ENCODE measurements at regions not wholly inside any gene's neighbourhood (a gene's known extent, or its start where the extent isn't known, plus 50 kb on each side); places are given as distances from the start of the nearest gene placed in this dataset.

- Histone ChIP-seq H3K4me1 (no peaks in the 10 kb centered on the region), H3K36me3 (ENCODE audit: control insufficient read depth, insufficient read depth, low read length) (no peaks in the 10 kb centered on the region), H3K4me3 (ENCODE audit: low read depth, low read length) (no peak overlapping the region), H3K27me3 (replicated peaks; ENCODE audit: control insufficient read depth, insufficient read depth, low read length) (no peaks in the 10 kb centered on the region), H3K9me3 (no peaks in the 10 kb centered on the region)
- Mint-ChIP-seq H3K27me3 (ENCODE audit: insufficient read depth, unreplicated experiment) (no peaks in the 10 kb centered on the region), H3K4me1 (ENCODE audit: low read depth, unreplicated experiment) (no peaks in the 10 kb centered on the region), H3K27ac (ENCODE audit: unreplicated experiment) (no peak overlapping the region), H3K4me3 (ENCODE audit: unreplicated experiment) (no peak overlapping the region), H3K9me3 (ENCODE audit: unreplicated experiment) (no peaks in the 10 kb centered on the region), H3K36me3 (ENCODE audit: insufficient read depth, unreplicated experiment) (no peaks in the 10 kb centered on the region)
- intact Hi-C loops (cut with micrococcal nuclease; ENCODE audit: unreplicated experiment): no loop called here
- TF ChIP-seq CTCF (IDR thresholded peaks at IDR 0.05; ENCODE audit: insufficient read depth in 1 of 2, low read depth in 1 of 2, low read length in 1 of 2, severe bottlenecking in 1 of 2, unreplicated experiment in 1 of 2): no peak
- CTCF ChIA-PET: no interaction called here
- POLR2A ChIA-PET: no interaction called here
- BruUV-seq (replicated peaks): no TSS peak
- no peak for DNase-seq
Observed at GRCh38 chr11:30683176-30683575, 97.0 kb upstream of the MPPED2 start.

GRCh38 chr11:30666817-30667216 is 80.7 kb upstream of the MPPED2 start:
- POLR2A ChIA-PET: no interaction called here
- no peak overlapping the region for H3K27ac Mint-ChIP-seq (ENCODE audit: unreplicated experiment)

GRCh38 chr11:30665067-30665466 is 78.9 kb upstream of the MPPED2 start:
- Histone ChIP-seq H3K9me3 (no peaks in the 10 kb centered on the region), H3K4me1 (no peaks in the 10 kb centered on the region), H3K27me3 (replicated peaks; ENCODE audit: control insufficient read depth, insufficient read depth, low read length) (no peaks in the 10 kb centered on the region), H3K36me3 (ENCODE audit: control insufficient read depth, insufficient read depth, low read length) (no peaks in the 10 kb centered on the region), H3K4me3 (ENCODE audit: low read depth, low read length) (no peak overlapping the region)
- peaks cover 11% of the 10 kb centered on the region for H3K27me3 Mint-ChIP-seq (ENCODE audit: insufficient read depth, unreplicated experiment)
- ChIA-PET CTCF (no interaction called here), POLR2A (no interaction called here)
- peaks cover 13% of the 10 kb centered on the region for H3K9me3 Mint-ChIP-seq (ENCODE audit: unreplicated experiment)
- DNase-seq: no peak
- no peaks in the 10 kb centered on the region for H3K4me1 Mint-ChIP-seq (ENCODE audit: low read depth, unreplicated experiment)
- H3K4me3 Mint-ChIP-seq (ENCODE audit: unreplicated experiment): no peak overlapping the region
- TF ChIP-seq CTCF (IDR thresholded peaks at IDR 0.05; ENCODE audit: insufficient read depth in 1 of 2, low read depth in 1 of 2, low read length in 1 of 2, severe bottlenecking in 1 of 2, unreplicated experiment in 1 of 2): no peak
- H3K27ac Mint-ChIP-seq (ENCODE audit: unreplicated experiment): no peak overlapping the region
- BruUV-seq (replicated peaks): no TSS peak
- intact Hi-C loops (cut with micrococcal nuclease; ENCODE audit: unreplicated experiment): no loop called here
- H3K36me3 Mint-ChIP-seq (ENCODE audit: insufficient read depth, unreplicated experiment): no peaks in the 10 kb centered on the region

More at GRCh38 chr11:30666817-30667216, 80.7 kb upstream of the MPPED2 start:
- H3K9me3 ChIP-seq: no peaks in the 10 kb centered on the region
- peaks cover 9% of the 10 kb centered on the region for H3K27me3 Mint-ChIP-seq (ENCODE audit: insufficient read depth, unreplicated experiment)
- no peak for DNase-seq
- no peaks in the 10 kb centered on the region for H3K4me1 Mint-ChIP-seq (ENCODE audit: low read depth, unreplicated experiment)
- H3K36me3 ChIP-seq (ENCODE audit: control insufficient read depth, insufficient read depth, low read length): no peaks in the 10 kb centered on the region
- BruUV-seq (replicated peaks): no TSS peak
- H3K9me3 Mint-ChIP-seq (ENCODE audit: unreplicated experiment): peaks cover 13% of the 10 kb centered on the region
- H3K4me1 ChIP-seq: no peaks in the 10 kb centered on the region
- CTCF ChIA-PET: no interaction called here
- no peak overlapping the region for H3K4me3 Mint-ChIP-seq (ENCODE audit: unreplicated experiment)
- no peak overlapping the region for H3K4me3 ChIP-seq (ENCODE audit: low read depth, low read length)
- no peaks in the 10 kb centered on the region for H3K36me3 Mint-ChIP-seq (ENCODE audit: insufficient read depth, unreplicated experiment)
- intact Hi-C loops (cut with micrococcal nuclease; ENCODE audit: unreplicated experiment): no loop called here
- TF ChIP-seq CTCF (IDR thresholded peaks at IDR 0.05; ENCODE audit: insufficient read depth in 1 of 2, low read depth in 1 of 2, low read length in 1 of 2, severe bottlenecking in 1 of 2, unreplicated experiment in 1 of 2): no peak
- H3K27me3 ChIP-seq (replicated peaks; ENCODE audit: control insufficient read depth, insufficient read depth, low read length): no peaks in the 10 kb centered on the region

Data from Caco-2 (cell line).